ENCODE measurements at regions not wholly inside any gene's neighbourhood (a gene's known extent, or its start where the extent isn't known, plus 50 kb on each side); places are given as distances from the start of the nearest gene placed in this dataset.

GRCh38 chr6:98586163-98586562 is 248.2 kb upstream of the POU3F2 start:
- DNase-seq (ENCODE audit: low read depth in 2 of 2, low spot score in 1 of 2): no peak

DNA sequence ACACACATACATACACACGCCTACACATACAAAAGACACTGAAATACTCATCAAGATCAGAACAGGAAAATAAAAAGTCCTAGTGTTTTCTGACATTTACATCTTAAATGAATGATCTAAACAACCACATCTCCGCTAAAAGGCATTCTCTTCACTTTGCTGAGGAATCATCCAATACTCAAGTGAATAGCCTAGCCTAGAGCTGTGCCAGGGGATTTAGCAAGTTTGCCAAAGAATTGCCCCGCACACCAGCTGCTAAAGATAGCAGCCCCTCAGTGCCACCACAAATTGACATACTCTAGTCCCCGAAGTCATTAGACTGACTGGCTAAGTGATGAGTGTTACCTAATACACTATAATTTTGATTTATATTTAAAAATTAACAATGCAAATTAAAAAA is 246.8 kb upstream of the POU3F2 start:
- no peak for DNase-seq (ENCODE audit: low read depth in 2 of 2, low spot score in 1 of 2)

DNA sequence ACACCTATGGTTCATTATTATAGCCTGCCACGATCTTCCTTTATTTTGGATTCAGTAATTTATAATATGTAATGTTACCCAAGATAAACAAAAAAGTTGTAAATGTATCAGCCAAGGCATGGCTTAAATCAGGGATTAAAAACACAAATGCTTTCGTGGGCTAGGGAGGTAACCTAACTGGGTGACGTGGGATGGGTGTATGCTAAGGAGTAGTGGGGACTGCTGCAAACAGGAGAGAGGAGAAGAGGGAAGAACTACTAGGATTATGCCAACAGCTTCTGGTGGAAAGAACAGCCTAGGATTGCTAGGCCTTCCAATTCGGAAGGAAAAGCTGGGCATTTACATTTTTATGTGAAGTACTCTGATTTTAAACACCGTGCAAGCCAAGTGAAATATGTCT is 244.8 kb upstream of the POU3F2 start:
- no peak for DNase-seq (ENCODE audit: low read depth in 2 of 2, low spot score in 1 of 2)

- no peak for DNase-seq (ENCODE audit: low read depth in 2 of 2, low spot score in 1 of 2)
Observed at GRCh38 chr6:98590136-98590681, 244.2 kb upstream of the POU3F2 start.

GRCh38 chr6:98590997-98591396 is 243.4 kb upstream of the POU3F2 start:
- DNase-seq (ENCODE audit: low read depth in 2 of 2, low spot score in 1 of 2): no peak

GRCh38 chr6:98593676-98594075 is 240.7 kb upstream of the POU3F2 start:
- no peak for DNase-seq (ENCODE audit: low read depth in 2 of 2, low spot score in 1 of 2)

GRCh38 chr6:98601716-98602115 is 232.7 kb upstream of the POU3F2 start:
- DNase-seq (ENCODE audit: low read depth in 2 of 2, low spot score in 1 of 2): no peak

GRCh38 chr6:98605705-98606104 is 228.7 kb upstream of the POU3F2 start:
- DNase-seq (ENCODE audit: low read depth in 2 of 2, low spot score in 1 of 2): no peak

GRCh38 chr6:98627129-98627775 is 207.1 kb upstream of the POU3F2 start:
- DNase-seq (ENCODE audit: low read depth in 2 of 2, low spot score in 1 of 2): no peak

GRCh38 chr6:98633886-98634285 is 200.5 kb upstream of the POU3F2 start:
- no peak for DNase-seq (ENCODE audit: low read depth in 2 of 2, low spot score in 1 of 2)

DNA sequence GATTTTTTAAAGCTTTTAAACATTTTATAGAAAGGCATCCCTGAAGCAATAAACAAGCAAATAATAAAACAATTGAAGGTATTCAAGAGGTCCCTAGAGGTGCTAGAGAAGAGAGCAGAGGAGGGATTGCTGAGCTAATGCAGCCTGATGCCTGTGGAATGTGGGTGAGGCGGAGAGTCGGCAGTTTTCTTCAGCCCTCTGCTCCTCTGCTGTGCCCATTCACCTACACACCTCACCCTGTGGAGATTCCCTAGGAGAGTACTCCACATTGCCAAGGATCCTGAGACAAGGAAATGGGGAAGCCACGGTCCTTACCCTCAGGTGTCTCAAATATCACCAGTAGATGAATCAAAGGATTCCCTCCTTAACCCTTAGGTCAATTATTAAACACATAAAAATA is 199.8 kb upstream of the POU3F2 start:
- no peak for DNase-seq (ENCODE audit: low read depth in 2 of 2, low spot score in 1 of 2)

DNA sequence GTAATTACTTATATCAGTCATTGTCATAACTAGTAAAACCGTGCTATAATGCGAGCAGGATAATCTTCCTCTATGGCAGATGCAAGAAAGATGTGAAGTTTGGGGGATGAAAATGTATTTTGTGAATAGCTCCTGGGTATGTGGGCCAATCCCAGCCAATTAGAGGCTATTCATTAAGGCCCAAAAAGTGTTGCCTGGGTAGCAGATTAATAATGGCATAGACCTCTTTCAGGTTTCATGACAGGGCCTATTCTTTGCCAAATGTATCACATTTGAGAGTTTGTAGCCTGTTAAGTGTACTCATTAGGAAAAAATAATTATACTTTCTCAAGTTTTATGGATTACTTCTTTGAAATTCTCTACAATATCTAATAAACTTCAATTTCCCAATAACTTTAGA is 199.2 kb upstream of the POU3F2 start:
- DNase-seq (ENCODE audit: low read depth in 2 of 2, low spot score in 1 of 2): no peak

DNA sequence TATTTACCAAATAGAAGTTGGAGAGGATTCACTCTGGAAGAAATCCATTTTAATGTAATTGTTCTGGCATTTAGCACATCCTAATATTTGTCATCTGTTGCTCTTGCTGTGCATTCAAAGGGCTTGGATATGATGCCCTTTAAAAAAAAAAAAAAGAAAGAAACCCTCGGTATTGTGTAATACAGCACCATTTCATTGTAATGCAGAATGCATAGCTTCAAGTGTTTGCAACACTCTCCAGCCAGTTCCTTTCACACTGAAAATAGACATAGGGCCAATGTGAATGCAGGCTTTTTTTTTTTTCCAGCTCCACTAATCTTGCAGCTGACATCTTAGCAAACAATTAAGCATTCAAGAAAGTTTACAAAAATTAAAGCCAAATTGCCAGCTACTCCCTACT is 197.4 kb upstream of the POU3F2 start:
- DNase-seq (ENCODE audit: low read depth in 2 of 2, low spot score in 1 of 2): no peak

DNA sequence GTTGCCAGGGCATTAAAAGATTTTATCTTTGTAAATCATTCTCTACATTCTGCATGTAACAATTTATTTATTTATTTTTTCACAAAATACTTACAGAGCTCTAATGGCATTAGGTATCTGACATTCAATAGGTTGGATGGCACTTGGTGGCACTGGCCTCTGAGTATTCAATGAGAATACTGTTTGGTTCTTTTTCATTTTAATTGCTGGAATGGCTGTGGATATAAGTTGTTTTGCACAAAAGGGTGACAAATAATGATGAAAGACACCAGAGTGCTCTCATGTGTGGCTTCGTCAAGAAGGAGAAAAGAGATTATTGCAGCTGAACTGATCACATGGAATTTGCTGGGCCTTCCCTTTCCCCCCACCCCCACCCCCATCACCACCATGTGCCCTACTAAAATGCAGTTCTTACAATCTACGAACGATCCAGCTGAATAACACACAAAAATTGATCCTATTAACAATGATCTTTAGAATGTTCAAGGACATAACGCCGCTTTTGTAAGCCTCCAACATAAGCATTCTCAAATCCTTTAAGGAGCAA is 195.2 kb upstream of the POU3F2 start:
- DNase-seq (ENCODE audit: low read depth in 2 of 2, low spot score in 1 of 2): no peak

GRCh38 chr6:98640366-98640765 is 194.0 kb upstream of the POU3F2 start:
- DNase-seq (ENCODE audit: low read depth in 2 of 2, low spot score in 1 of 2): no peak

DNA sequence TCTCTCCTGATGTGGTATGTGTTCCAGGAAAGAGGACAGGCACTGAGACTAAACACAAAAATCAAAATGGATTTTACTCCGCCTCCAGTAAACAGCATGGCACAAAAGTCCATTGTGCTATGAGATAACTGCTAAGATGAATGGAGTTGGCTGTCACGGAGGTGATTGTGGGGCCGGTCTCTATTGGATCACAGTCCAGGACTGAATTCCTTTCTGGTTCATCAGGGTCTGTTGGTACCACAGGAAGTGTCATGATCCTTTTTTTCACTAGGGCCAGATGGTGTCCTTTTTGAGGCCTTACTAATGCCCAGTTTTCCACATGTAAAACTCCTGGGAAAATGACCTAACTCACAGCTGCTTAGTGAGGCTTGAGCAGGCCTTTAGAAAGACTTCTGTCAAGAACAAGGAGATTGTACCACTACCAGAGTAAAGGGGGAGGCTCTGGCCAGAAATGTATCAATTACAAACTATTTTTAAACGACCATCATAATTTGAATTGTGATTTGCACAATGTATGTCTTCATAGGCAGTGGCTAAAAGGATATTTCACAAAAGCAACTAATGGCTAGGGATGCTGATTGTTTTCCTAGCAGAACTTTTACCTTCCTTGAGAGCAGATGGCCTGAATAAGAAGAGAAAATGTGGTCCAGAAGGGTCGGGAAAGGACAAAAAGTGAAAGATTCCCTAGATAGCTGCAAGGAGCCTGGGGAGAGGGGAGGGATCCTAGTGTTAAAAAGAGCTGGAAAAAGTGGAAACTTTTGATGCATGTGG is 192.2 kb upstream of the POU3F2 start:
- no peak for DNase-seq (ENCODE audit: low read depth in 2 of 2, low spot score in 1 of 2)

DNA sequence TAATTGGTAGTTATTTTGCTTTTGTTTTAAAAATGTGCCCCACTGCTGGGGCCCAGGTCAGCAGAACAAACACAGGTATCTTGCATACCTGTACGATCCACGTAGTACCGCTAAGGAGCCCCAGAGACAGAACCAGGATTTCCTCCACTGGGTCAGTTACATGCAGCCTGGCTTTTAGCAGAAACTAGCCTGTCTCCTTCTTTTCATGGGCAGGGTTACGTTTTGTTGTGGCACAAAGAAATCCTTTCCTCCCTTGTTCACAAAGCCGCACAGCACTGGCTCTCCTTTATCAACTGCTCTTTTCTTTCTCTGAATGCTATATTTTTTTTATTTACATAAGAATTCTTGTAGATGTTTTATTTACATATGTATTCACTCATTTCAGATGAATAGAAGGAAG is 190.3 kb upstream of the POU3F2 start:
- no peak for DNase-seq (ENCODE audit: low read depth in 2 of 2, low spot score in 1 of 2)

DNA sequence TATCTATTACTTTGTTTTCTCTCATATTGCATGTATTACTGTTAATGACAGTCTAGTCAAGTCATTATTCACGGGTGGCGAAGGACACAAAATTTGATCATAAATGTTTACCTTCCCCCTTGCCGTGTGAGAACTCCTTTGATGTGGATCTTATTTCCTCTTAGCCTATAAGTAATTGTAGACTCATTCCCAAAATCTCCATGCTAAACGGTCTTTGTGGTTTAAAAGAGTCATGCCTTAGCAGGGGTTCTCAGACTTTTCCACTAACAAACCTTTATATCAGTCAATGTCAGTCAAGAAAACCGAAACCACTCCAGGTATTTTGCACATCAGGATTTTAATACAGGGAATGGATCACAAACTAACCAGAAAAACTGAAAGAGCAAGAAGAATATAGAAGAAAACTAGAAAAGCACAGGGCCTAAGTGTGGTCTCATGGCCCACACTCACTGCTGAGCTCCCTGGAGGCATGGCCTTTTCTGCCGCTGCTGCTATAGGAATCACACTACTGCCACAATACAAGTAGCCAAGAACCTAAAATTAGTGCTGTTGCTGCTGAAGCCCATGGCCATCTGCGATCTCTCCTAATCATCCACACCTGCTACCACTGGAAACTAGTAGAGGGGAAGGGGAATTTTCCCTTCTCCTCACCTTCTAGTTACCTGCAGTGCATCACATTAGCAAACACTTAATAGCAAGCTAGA is 186.0 kb upstream of the POU3F2 start:
- no peak for DNase-seq (ENCODE audit: low read depth in 2 of 2, low spot score in 1 of 2)

DNA sequence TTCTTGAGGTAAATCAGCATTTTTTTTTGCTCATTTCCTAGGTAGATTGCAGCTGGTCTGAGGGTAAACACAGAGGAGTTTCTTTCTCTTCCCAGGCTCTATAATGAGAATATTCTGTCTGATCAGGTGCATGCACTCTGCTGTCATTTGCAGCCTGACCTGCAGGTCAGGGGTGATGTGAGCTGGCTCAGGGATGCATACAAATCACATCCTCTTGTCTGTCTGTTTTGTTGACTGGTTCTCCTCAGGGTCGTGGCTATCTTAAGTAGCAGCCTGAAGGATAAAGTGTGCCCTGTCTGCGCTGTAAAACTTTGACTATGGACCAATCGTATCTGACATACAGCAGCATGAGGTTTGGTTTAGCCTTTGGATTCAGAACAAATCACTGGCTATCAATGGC is 183.4 kb upstream of the POU3F2 start:
- DNase-seq (ENCODE audit: low read depth in 2 of 2, low spot score in 1 of 2): no peak

- DNase-seq (ENCODE audit: low read depth in 2 of 2, low spot score in 1 of 2): no peak
Observed at GRCh38 chr6:98653179-98653578, 181.2 kb upstream of the POU3F2 start.

- DNase-seq (ENCODE audit: low read depth in 2 of 2, low spot score in 1 of 2): no peak
Observed at GRCh38 chr6:98657764-98658163, 176.6 kb upstream of the POU3F2 start.

- no peak for DNase-seq (ENCODE audit: low read depth in 2 of 2, low spot score in 1 of 2)
Observed at GRCh38 chr6:98669371-98669770, 165.0 kb upstream of the POU3F2 start.

Data from stimulated activated CD8-positive, alpha-beta memory T cell treated with anti-CD3 and anti-CD28 coated beads, Interleukin-4, amount 100 ng/mL, for 4 hours (primary cell).